AG04450 (cell line): ENCODE measurements at regions not wholly inside any gene's neighbourhood (a gene's known extent, or its start where the extent isn't known, plus 50 kb on each side); places are given as distances from the start of the nearest gene placed in this dataset.
"Not testable (repeated sequence)": the region's sequence is repeated elsewhere in the genome, so short reads cannot be mapped to it uniquely, and the experiment has no call there.

ENCODE experiments used
- CTCF ChIA-PET: fragments of 300-600, 350-600 bp; formaldehyde crosslinking; extraction: SDS; loops from one replicate; lab custom pipeline; 2022; ENCODE audit warnings: antibody characterized with exemption, inconsistent platforms; lab: Charles Lee
- POLR2A ChIA-PET: fragments of 350-600 bp; formaldehyde crosslinking; extraction: SDS; loops from one replicate; lab custom pipeline; 2021; ENCODE audit warnings: antibody characterized with exemption, inconsistent platforms; lab: Yijun Ruan, JAX
- DNase-seq: peaks from one replicate; pipeline ENCODE4 v3.0.0-alpha.2; 2011; ENCODE audit warnings: low read depth, low spot score
- H3K27ac ChIP-seq: one replicate; pipeline ENCODE4 v1.5.1; 2012; ENCODE audit warnings: low read depth, low read length, control low read depth
- H3K27me3 ChIP-seq: one replicate; pipeline ENCODE4 v1.6.0; 2012; ENCODE audit warnings: low read length; ENCODE audit not compliant: control insufficient read depth, insufficient read depth
- H3K4me3 ChIP-seq: 2 replicates; pipeline ENCODE4 v1.5.1; 2011; ENCODE audit warnings: mild to moderate bottlenecking, low read depth, low read length, control low read depth
- H3K9me3 ChIP-seq: 2 replicates; pipeline ENCODE4 v1.5.1; 2012; ENCODE audit warnings: low read length; ENCODE audit not compliant: control insufficient read depth, insufficient read depth
- TF ChIP-seq, protein P1 (sequence below): IDR thresholded peaks from 2 replicates; pipeline ENCODE4 v1.5.1; 2011; ENCODE audit warnings: low read depth, low read length, control low read depth, inconsistent platforms

DNA sequence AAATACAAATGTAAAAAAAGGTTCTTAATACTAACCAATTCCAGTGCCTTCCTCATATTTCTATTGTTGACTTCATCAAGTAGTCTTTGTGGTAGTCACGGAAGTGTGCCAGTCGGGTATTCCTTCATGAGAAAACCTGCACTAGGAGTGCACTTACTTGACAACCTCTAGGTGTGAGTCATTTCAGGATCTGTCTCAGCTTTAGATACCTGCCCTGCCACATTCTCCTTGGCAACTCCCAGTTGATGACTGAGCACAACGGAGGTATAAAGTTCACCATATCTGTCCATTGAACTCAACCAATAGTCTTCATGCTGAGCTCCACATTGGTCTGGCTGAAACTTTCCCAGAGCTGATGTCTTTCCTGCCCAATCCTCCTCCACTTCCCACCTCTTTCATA is 215.7 kb downstream of the SYT10 start:
- TF ChIP-seq, protein P1, sequence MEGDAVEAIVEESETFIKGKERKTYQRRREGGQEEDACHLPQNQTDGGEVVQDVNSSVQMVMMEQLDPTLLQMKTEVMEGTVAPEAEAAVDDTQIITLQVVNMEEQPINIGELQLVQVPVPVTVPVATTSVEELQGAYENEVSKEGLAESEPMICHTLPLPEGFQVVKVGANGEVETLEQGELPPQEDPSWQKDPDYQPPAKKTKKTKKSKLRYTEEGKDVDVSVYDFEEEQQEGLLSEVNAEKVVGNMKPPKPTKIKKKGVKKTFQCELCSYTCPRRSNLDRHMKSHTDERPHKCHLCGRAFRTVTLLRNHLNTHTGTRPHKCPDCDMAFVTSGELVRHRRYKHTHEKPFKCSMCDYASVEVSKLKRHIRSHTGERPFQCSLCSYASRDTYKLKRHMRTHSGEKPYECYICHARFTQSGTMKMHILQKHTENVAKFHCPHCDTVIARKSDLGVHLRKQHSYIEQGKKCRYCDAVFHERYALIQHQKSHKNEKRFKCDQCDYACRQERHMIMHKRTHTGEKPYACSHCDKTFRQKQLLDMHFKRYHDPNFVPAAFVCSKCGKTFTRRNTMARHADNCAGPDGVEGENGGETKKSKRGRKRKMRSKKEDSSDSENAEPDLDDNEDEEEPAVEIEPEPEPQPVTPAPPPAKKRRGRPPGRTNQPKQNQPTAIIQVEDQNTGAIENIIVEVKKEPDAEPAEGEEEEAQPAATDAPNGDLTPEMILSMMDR = no peak
- Histone ChIP-seq H3K27ac (no peak overlapping the region), H3K27me3 (no peaks in the 10 kb centered on the region), H3K4me3 (no peak overlapping the region), H3K9me3 (peaks cover 13% of the 10 kb centered on the region)
- ChIA-PET POLR2A (no interaction called here), CTCF (no interaction called here)
- DNase-seq = no peak

DNA sequence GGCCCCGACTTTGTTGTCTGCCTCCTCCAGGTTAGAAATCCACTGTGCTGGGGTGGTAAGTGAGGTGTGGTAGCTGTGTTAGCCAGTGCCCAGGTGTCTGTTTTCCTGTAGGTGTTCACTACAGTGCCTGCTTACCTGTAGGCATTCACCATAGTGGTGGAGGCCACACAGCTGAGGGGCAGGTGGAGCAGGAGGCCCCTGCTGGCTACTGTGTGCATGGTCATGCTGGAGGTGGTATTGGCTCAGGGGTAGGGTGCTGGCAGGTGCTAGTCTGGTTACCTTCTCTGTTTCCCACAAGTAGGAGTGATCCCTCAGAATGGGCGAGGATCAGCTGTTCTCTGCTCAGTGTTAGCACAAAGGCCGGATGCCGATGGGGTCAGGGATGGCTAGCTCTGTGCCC is 217.3 kb downstream of the SYT10 start:
- Histone ChIP-seq H3K27me3 (no peaks in the 10 kb centered on the region), H3K4me3 (no peak overlapping the region), H3K27ac (no peak overlapping the region), H3K9me3 (peaks cover 13% of the 10 kb centered on the region)
- TF ChIP-seq, protein P1 = no peak
- POLR2A ChIA-PET = no interaction called here
- DNase-seq = no peak
- CTCF ChIA-PET = no interaction called here

DNA sequence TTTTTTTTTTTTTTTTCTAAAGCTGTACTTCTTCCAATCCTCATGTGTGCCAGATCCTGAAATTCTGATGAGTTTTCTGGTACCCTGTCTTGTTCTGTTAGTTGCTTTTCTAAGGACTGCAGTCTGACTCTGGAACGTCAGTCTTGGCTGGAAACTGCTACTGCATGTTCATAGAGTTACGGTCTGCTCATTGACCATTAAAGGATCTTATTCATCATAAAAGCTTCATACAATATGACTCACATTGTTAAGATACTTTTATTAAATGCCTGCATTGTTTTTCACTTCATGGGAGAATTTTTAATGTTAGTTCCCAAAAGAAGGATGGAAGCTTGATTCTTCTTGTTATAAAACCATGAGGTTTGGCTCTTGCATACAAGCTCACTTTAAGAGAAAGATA is 233.6 kb downstream of the SYT10 start:
- TF ChIP-seq, protein P1 = no peak
- Histone ChIP-seq H3K4me3 (no peak overlapping the region), H3K27me3 (no peaks in the 10 kb centered on the region), H3K9me3 (peaks cover 9% of the 10 kb centered on the region), H3K27ac (no peak overlapping the region)
- DNase-seq = no peak
- POLR2A ChIA-PET = no interaction called here
- CTCF ChIA-PET = no interaction called here

DNA sequence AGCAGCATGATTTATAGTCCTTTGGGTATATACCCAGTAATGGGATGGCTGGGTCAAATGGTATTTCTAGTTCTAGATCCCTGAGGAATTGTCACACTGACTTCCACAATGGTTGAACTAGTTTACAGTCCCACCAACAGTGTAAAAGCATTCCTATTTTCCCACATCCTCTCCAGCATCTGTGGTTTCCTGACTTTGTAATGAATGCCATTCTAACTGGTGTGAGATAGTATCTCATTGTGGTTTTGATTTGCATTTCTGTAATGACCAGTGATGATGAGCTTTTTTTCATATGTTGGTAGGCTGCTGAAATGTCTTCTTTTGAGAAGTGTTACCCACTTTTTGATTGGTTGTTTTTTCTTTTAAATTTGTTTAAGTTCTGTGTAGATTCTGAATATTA is 245.2 kb downstream of the SYT10 start:
- CTCF ChIA-PET = not testable (repeated sequence)

DNA sequence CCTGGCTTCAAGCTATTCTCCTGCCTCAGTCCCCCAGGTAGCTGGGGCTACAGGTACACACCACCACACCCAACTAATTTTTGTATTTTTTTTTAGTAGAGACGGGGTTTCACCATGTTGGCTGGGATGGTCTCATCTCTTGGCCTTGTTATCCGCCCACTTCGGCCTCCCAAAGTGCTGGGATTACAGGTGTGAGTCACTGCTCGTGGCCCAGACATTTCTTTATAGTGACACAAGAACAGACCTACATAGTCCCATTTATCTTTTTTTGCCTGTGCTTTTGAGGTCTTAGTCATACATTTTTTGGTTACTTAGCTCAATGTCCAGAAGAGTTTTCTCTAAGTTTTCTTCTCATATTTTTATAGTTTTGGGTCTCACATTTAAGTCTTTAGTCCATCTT is 247.4 kb downstream of the SYT10 start:
- H3K4me3 ChIP-seq = no peak overlapping the region
- POLR2A ChIA-PET = no interaction called here
- peaks cover 4% of the 10 kb centered on the region; the same call in 1 of the 2 replicates for H3K9me3 ChIP-seq
- H3K27me3 ChIP-seq = no peaks in the 10 kb centered on the region
- TF ChIP-seq, protein P1 = no peak
- CTCF ChIA-PET = no interaction called here
- DNase-seq = no peak
- no peak overlapping the region for H3K27ac ChIP-seq

More for the DNA sequence above, 245.2 kb downstream of the SYT10 start:
- H3K4me3 ChIP-seq, DNase-seq, H3K27me3 ChIP-seq, H3K27ac ChIP-seq, H3K9me3 ChIP-seq, POLR2A ChIA-PET: not testable (repeated sequence)

GRCh38 chr12:33187409-33187808 is 252.2 kb downstream of the SYT10 start:
- no peaks in the 10 kb centered on the region for H3K27me3 ChIP-seq
- no peak for DNase-seq
- no peak overlapping the region for H3K4me3 ChIP-seq
- H3K9me3 ChIP-seq = peaks cover 4% of the 10 kb centered on the region; the same call in 1 of the 2 replicates
- POLR2A ChIA-PET = no interaction called here
- TF ChIP-seq, protein P1 = no peak
- H3K27ac ChIP-seq = no peak overlapping the region
- CTCF ChIA-PET = no interaction called here
